ENCODE measurements at regions not wholly inside any gene's neighbourhood (a gene's known extent, or its start where the extent isn't known, plus 50 kb on each side); places are given as distances from the start of the nearest gene placed in this dataset.

GRCh38 chr1:192238421-192238820, 78.4 kb upstream of the RGS21 start:
- TF ChIP-seq, protein P1, sequence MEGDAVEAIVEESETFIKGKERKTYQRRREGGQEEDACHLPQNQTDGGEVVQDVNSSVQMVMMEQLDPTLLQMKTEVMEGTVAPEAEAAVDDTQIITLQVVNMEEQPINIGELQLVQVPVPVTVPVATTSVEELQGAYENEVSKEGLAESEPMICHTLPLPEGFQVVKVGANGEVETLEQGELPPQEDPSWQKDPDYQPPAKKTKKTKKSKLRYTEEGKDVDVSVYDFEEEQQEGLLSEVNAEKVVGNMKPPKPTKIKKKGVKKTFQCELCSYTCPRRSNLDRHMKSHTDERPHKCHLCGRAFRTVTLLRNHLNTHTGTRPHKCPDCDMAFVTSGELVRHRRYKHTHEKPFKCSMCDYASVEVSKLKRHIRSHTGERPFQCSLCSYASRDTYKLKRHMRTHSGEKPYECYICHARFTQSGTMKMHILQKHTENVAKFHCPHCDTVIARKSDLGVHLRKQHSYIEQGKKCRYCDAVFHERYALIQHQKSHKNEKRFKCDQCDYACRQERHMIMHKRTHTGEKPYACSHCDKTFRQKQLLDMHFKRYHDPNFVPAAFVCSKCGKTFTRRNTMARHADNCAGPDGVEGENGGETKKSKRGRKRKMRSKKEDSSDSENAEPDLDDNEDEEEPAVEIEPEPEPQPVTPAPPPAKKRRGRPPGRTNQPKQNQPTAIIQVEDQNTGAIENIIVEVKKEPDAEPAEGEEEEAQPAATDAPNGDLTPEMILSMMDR (IDR thresholded peaks at IDR 0.05), result no peak
- H3K36me3 ChIP-seq, result no peaks in the 10 kb centered on the region
- no peaks in the 10 kb centered on the region for H3K4me1 ChIP-seq
- WGBS, 2 donors, result 87 to 88% methylated on average over 2 of the region's 2 CpGs
- no peak overlapping the region for H3K4me3 ChIP-seq
- DNase-seq, result no peak
- H3K27me3 ChIP-seq, result no peaks in the 10 kb centered on the region
- H3K9me3 ChIP-seq, result peaks cover 0 to 13% (median 8%) of the 10 kb centered on the region in 11 donors
- no peak for ATAC-seq
- intact Hi-C loops (cut with DNase I), result no loop called here
- no peak overlapping the region for H3K27ac ChIP-seq

DNA sequence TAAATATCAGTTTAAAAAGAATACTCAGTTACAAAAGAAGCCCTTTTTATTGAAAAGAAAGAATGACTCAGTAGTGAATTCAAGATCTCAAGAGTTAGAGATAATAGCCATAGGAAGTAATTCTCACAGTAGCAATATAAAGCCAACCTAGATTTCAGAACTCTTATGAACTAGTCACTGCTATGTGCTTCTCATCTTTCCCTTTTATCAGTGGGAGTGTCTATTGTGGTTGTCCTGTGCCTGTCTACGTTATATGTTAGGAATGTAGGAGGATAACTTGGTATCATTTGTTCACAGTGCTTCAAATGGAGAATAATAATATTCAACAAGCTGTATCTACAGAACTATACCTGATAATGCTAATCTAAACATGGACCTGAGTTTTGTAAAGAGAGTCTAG, 73.1 kb upstream of the RGS21 start:
- WGBS, 2 donors, result 48 to 60% methylated on average over 1 of the region's 1 CpG
- no peak overlapping the region for H3K4me3 ChIP-seq
- peaks cover 0 to 60% (median 27%) of the 10 kb centered on the region in 11 donors for H3K9me3 ChIP-seq
- intact Hi-C loops (cut with DNase I), result no loop called here
- H3K27me3 ChIP-seq, result no peaks in the 10 kb centered on the region
- H3K36me3 ChIP-seq, result no peaks in the 10 kb centered on the region
- TF ChIP-seq, protein P1 (IDR thresholded peaks at IDR 0.05), result no peak
- no peaks in the 10 kb centered on the region for H3K4me1 ChIP-seq
- ATAC-seq (no peak), DNase-seq (no peak)
- H3K27ac ChIP-seq, result no peak overlapping the region

- Histone ChIP-seq H3K4me1 (no peaks in the 10 kb centered on the region), H3K27me3 (no peaks in the 10 kb centered on the region), H3K9me3 (peaks cover 0 to 52% (median 2%) of the 10 kb centered on the region in 11 donors), H3K27ac (no peak overlapping the region), H3K4me3 (no peak overlapping the region), H3K36me3 (no peaks in the 10 kb centered on the region)
- intact Hi-C loops (cut with DNase I), result no loop called here
- DNase-seq, result no peak
- WGBS, 2 donors, result 83 to 85% methylated on average over 2 of the region's 2 CpGs
- TF ChIP-seq, protein P1 (IDR thresholded peaks at IDR 0.05), result no peak
- no peak for ATAC-seq
Observed at GRCh38 chr1:192251735-192252134, 65.1 kb upstream of the RGS21 start.

- H3K27ac ChIP-seq, result no peak overlapping the region
- no peaks in the 10 kb centered on the region for H3K36me3 ChIP-seq
- TF ChIP-seq, protein P1 (IDR thresholded peaks at IDR 0.05), result no peak
- intact Hi-C loops (cut with DNase I), result no loop called here
- WGBS, 2 donors, result 92 to 95% methylated on average over 3 of the region's 3 CpGs
- H3K27me3 ChIP-seq, result no peaks in the 10 kb centered on the region
- H3K9me3 ChIP-seq, result peaks cover 0 to 43% (median 2%) of the 10 kb centered on the region in 11 donors
- H3K4me3 ChIP-seq, result no peak overlapping the region
- ATAC-seq (no peak), DNase-seq (no peak)
- no peaks in the 10 kb centered on the region for H3K4me1 ChIP-seq
Observed at GRCh38 chr1:192252776-192253175, 64.0 kb upstream of the RGS21 start.
